GM23248 (cell line): ENCODE measurements at regions not wholly inside any gene's neighbourhood (a gene's known extent, or its start where the extent isn't known, plus 50 kb on each side); places are given as distances from the start of the nearest gene placed in this dataset.

ENCODE experiments used
- DNase-seq: peaks from one replicate; pipeline ENCODE4 v3.0.0-alpha.2; 2015
- H2AFZ ChIP-seq: fragments of 200-600 bp; sonication (generic); 2 replicates; pipeline ENCODE4 v1.6.1; 2016; ENCODE audit warnings: antibody characterized with exemption
- H3F3A ChIP-seq: fragments of 200-600 bp; sonication (generic); 2 replicates; pipeline ENCODE4 v1.6.1; 2016; ENCODE audit warnings: mild to moderate bottlenecking, antibody characterized with exemption, mixed run types; ENCODE audit not compliant: insufficient read depth
- H3K27ac ChIP-seq: fragments of 200-600 bp; sonication (generic); 2 replicates; pipeline ENCODE4 v1.5.1; 2016; ENCODE audit warnings: mild to moderate bottlenecking
- H3K27me3 ChIP-seq: fragments of 200-600 bp; sonication (generic); replicated peaks from 2 replicates; pipeline ENCODE4 v1.6.1; 2016; ENCODE audit warnings: mild to moderate bottlenecking; ENCODE audit not compliant: insufficient read depth
- H3K36me3 ChIP-seq: fragments of 200-600 bp; sonication (generic); 2 replicates; pipeline ENCODE4 v1.6.1; 2016; ENCODE audit warnings: low read depth, mild to moderate bottlenecking
- H3K4me1 ChIP-seq: fragments of 200-600 bp; sonication (generic); 2 replicates; pipeline ENCODE4 v1.6.1; 2016; ENCODE audit warnings: mild to moderate bottlenecking; ENCODE audit not compliant: insufficient read depth
- H3K4me2 ChIP-seq: fragments of 200-600 bp; sonication (generic); one replicate; pipeline ENCODE4 v1.6.1; 2016; ENCODE audit warnings: mild to moderate bottlenecking; ENCODE audit not compliant: unreplicated experiment
- H3K4me3 ChIP-seq: fragments of 200-600 bp; sonication (generic); 2 replicates; pipeline ENCODE4 v1.5.1; 2016; ENCODE audit warnings: mild to moderate bottlenecking
- H3K79me2 ChIP-seq: fragments of 200-600 bp; sonication (generic); 2 replicates; pipeline ENCODE4 v1.6.1; 2016; ENCODE audit warnings: mild to moderate bottlenecking; ENCODE audit not compliant: insufficient read depth
- H3K9ac ChIP-seq: fragments of 200-600 bp; sonication (generic); 2 replicates; pipeline ENCODE4 v1.6.1; 2016; ENCODE audit warnings: mild to moderate bottlenecking
- H3K9me2 ChIP-seq: fragments of 200-600 bp; sonication (generic); 2 replicates; pipeline ENCODE4 v1.6.1; 2016; ENCODE audit warnings: mixed run types, mild to moderate bottlenecking, moderate library complexity; ENCODE audit not compliant: insufficient read depth
- H3K9me3 ChIP-seq: fragments of 200-600 bp; sonication (generic); one replicate; pipeline ENCODE4 v1.6.1; 2017; ENCODE audit warnings: low read depth
- H4K20me1 ChIP-seq: fragments of 200-600 bp; sonication (generic); 2 replicates; pipeline ENCODE4 v1.6.0; 2016; ENCODE audit not compliant: insufficient read depth
- EZH2 ChIP-seq: fragments of 200-600 bp; sonication (generic); IDR thresholded peaks from 2 replicates; pipeline ENCODE4 v1.6.1; 2018; ENCODE audit warnings: antibody characterized with exemption, mild to moderate bottlenecking; ENCODE audit not compliant: insufficient read depth, poor library complexity, severe bottlenecking
- EZH2phosphoT487 ChIP-seq: fragments of 200-600 bp; sonication (generic); IDR thresholded peaks from 2 replicates; pipeline ENCODE4 v1.6.1; 2018; ENCODE audit warnings: antibody characterized with exemption, moderate library complexity, mild to moderate bottlenecking, low read depth; ENCODE audit not compliant: insufficient read depth
- WGBS, 2 experiments: methylation state at CpG; one replicate each; pipeline ENCODE4 v1.1.6; 2015 to 2017; ENCODE audit warnings: low lambda C conversion rate in 2 of 2, low coverage in 1 of 2; ENCODE audit errors: missing lambda C conversion rate in 2 of 2; 5-methylcytosine and 5-hydroxymethylcytosine counted together
- in situ Hi-C: fragments of 300-500 bp; cut with MboI; formaldehyde crosslinking; loops from 2 replicates; pipeline ENCODE4 v1.15.0; 2020

- no peak overlapping the region for H3K9ac ChIP-seq
- no peak overlapping the region for H2AFZ ChIP-seq
- no peaks in the 10 kb centered on the region for H3K79me2 ChIP-seq
- H3K36me3 ChIP-seq: no peaks in the 10 kb centered on the region
- no peaks in the 10 kb centered on the region for H4K20me1 ChIP-seq
- WGBS, 2 experiments: 55 to 62% methylated on average over 10 of the region's 10 CpGs
- H3K9me3 ChIP-seq: no peaks in the 10 kb centered on the region
- no peaks in the 10 kb centered on the region for H3F3A ChIP-seq
- TF ChIP-seq EZH2phosphoT487 (no peak), EZH2 (no peak)
- H3K9me2 ChIP-seq: no peaks in the 10 kb centered on the region
- H3K27me3 ChIP-seq: no peaks in the 10 kb centered on the region
- H3K27ac ChIP-seq: no peak overlapping the region
- H3K4me2 ChIP-seq: no peak overlapping the region
- DNase-seq: no peak
- H3K4me1 ChIP-seq: no peaks in the 10 kb centered on the region
- H3K4me3 ChIP-seq: no peak overlapping the region
- in situ Hi-C loops: no loop called here
Measured at GRCh38 chr13:80577926-80578670, 237.2 kb upstream of the SPRY2 start.

GRCh38 chr13:80577285-80577684 lies 236.4 kb upstream of the SPRY2 start:
- Histone ChIP-seq H3K4me2 (no peak overlapping the region), H3K4me3 (no peak overlapping the region), H3K9me2 (no peaks in the 10 kb centered on the region), H2AFZ (no peak overlapping the region), H3K27ac (no peak overlapping the region), H3K79me2 (no peaks in the 10 kb centered on the region), H3K9ac (no peak overlapping the region), H3K27me3 (no peaks in the 10 kb centered on the region), H3K9me3 (no peaks in the 10 kb centered on the region), H3K36me3 (no peaks in the 10 kb centered on the region), H3F3A (no peaks in the 10 kb centered on the region), H4K20me1 (no peaks in the 10 kb centered on the region), H3K4me1 (no peaks in the 10 kb centered on the region)
- no peak for DNase-seq
- WGBS, 2 experiments: 28 to 33% methylated on average over 5 of the region's 5 CpGs
- TF ChIP-seq EZH2 (no peak), EZH2phosphoT487 (no peak)
- in situ Hi-C loops: no loop called here

- 3 to 4% methylated on average over 6 of the region's 6 CpGs for WGBS, 2 experiments
- Histone ChIP-seq H3K4me2 (no peak overlapping the region), H3K9ac (no peak overlapping the region), H3K36me3 (no peaks in the 10 kb centered on the region), H3K4me3 (no peak overlapping the region), H3K9me2 (no peaks in the 10 kb centered on the region), H3K79me2 (no peaks in the 10 kb centered on the region), H4K20me1 (no peaks in the 10 kb centered on the region), H3F3A (no peaks in the 10 kb centered on the region), H3K4me1 (no peaks in the 10 kb centered on the region), H3K9me3 (no peaks in the 10 kb centered on the region), H3K27ac (no peak overlapping the region), H2AFZ (no peak overlapping the region), H3K27me3 (no peaks in the 10 kb centered on the region)
- in situ Hi-C loops: no loop called here
- TF ChIP-seq EZH2phosphoT487: no peak
- TF ChIP-seq EZH2: no peak
- no peak for DNase-seq
Measured at GRCh38 chr13:80574113-80574850, 233.4 kb upstream of the SPRY2 start.

GRCh38 chr13:80572923-80573316 lies 232.0 kb upstream of the SPRY2 start:
- H3F3A ChIP-seq: no peaks in the 10 kb centered on the region
- no peak overlapping the region for H2AFZ ChIP-seq
- H3K9me3 ChIP-seq: no peaks in the 10 kb centered on the region
- no peaks in the 10 kb centered on the region for H4K20me1 ChIP-seq
- no peak for DNase-seq
- no peak overlapping the region for H3K4me2 ChIP-seq
- H3K4me1 ChIP-seq: no peaks in the 10 kb centered on the region
- no peak overlapping the region for H3K27ac ChIP-seq
- 21 to 27% methylated on average over 5 of the region's 5 CpGs for WGBS, 2 experiments
- no peaks in the 10 kb centered on the region for H3K79me2 ChIP-seq
- in situ Hi-C loops: no loop called here
- no peak overlapping the region for H3K9ac ChIP-seq
- H3K27me3 ChIP-seq: no peaks in the 10 kb centered on the region
- H3K9me2 ChIP-seq: no peaks in the 10 kb centered on the region
- H3K4me3 ChIP-seq: no peak overlapping the region
- TF ChIP-seq EZH2phosphoT487: no peak
- TF ChIP-seq EZH2: no peak
- no peaks in the 10 kb centered on the region for H3K36me3 ChIP-seq
